ENCODE measurements at regions not wholly inside any gene's neighbourhood (a gene's known extent, or its start where the extent isn't known, plus 50 kb on each side); places are given as distances from the start of the nearest gene placed in this dataset.

- Histone ChIP-seq H3K27me3 (ENCODE audit: control insufficient read depth in 4 of 4, insufficient read depth in 4 of 4, low read length in 3 of 4) (no peaks in the 10 kb centered on the region), H3K36me3 (ENCODE audit: control insufficient read depth in 4 of 4, insufficient read depth in 3 of 4, low read depth in 1 of 4, low read length in 3 of 4) (no peaks in the 10 kb centered on the region), H3K27ac (ENCODE audit: low read depth in 1 of 2, low read length in 2 of 2) (no peak overlapping the region), H3K4me1 (ENCODE audit: control insufficient read depth in 4 of 4, insufficient read depth in 4 of 4, low read length in 3 of 4) (no peaks in the 10 kb centered on the region), H3K4me3 (ENCODE audit: low read depth in 1 of 3, low read length in 3 of 3) (no peak overlapping the region), H3K9me3 (ENCODE audit: control insufficient read depth in 4 of 4, low read length in 3 of 4) (no peaks in the 10 kb centered on the region), H3K9ac (ENCODE audit: low read depth in 1 of 2, low read length in 2 of 2) (no peak overlapping the region)
- WGBS = 57% methylated on average over 3 of the region's 3 CpGs
- DNase-seq (ENCODE audit: low spot score) = no peak
- TF ChIP-seq HNF4A (conservative IDR thresholded peaks at IDR 0.05) = no peak
- no peak for TF ChIP-seq ZBTB33 (IDR thresholded peaks at IDR 0.05)
- no peak for TF ChIP-seq YY1 (IDR thresholded peaks at IDR 0.05)
- no peak for TF ChIP-seq SP1 (IDR thresholded peaks at IDR 0.05)
- no peak for TF ChIP-seq NR2F2 (IDR thresholded peaks at IDR 0.05)
- no peak for TF ChIP-seq RAD21 (IDR thresholded peaks at IDR 0.05)
Measured at GRCh38 chr14:87217023-87217422, 776.0 kb downstream of the GALC start.

GRCh38 chr14:87214558-87214957 lies 778.4 kb downstream of the GALC start:
- TF ChIP-seq RAD21 (IDR thresholded peaks at IDR 0.05) (no peak), FOXA2 (IDR thresholded peaks at IDR 0.05) (no peak), JUND (IDR thresholded peaks at IDR 0.05) (no peak), YY1 (IDR thresholded peaks at IDR 0.05) (no peak), HNF4G (IDR thresholded peaks at IDR 0.05) (no peak), TAF1 (conservative IDR thresholded peaks at IDR 0.05) (no peak), ZBTB33 (IDR thresholded peaks at IDR 0.05) (no peak), RXRA (IDR thresholded peaks at IDR 0.05) (no peak), EGR1 (IDR thresholded peaks at IDR 0.05; ENCODE audit: low read depth in 2 of 2) (no peak), NR2F2 (IDR thresholded peaks at IDR 0.05) (no peak), FOXA1 (IDR thresholded peaks at IDR 0.05) (no peak), REST (IDR thresholded peaks at IDR 0.05) (no peak), GABPA (IDR thresholded peaks at IDR 0.05 in 1 of 2, conservative IDR thresholded peaks at IDR 0.05 in 1 of 2) (no peak)
- Histone ChIP-seq H3K4me3 (ENCODE audit: low read depth in 1 of 3, low read length in 3 of 3) (no peak overlapping the region), H3K27me3 (ENCODE audit: control insufficient read depth in 4 of 4, insufficient read depth in 4 of 4, low read length in 3 of 4) (no peaks in the 10 kb centered on the region), H3K4me1 (ENCODE audit: control insufficient read depth in 4 of 4, insufficient read depth in 4 of 4, low read length in 3 of 4) (no peaks in the 10 kb centered on the region), H3K9me3 (ENCODE audit: control insufficient read depth in 4 of 4, low read length in 3 of 4) (no peaks in the 10 kb centered on the region), H3K9ac (ENCODE audit: low read depth in 1 of 2, low read length in 2 of 2) (no peak overlapping the region), H3K36me3 (ENCODE audit: control insufficient read depth in 4 of 4, insufficient read depth in 3 of 4, low read depth in 1 of 4, low read length in 3 of 4) (no peaks in the 10 kb centered on the region), H3K27ac (ENCODE audit: low read depth in 1 of 2, low read length in 2 of 2) (no peak overlapping the region)
- 82% methylated on average over 1 of the region's 1 CpG for WGBS
- DNase-seq (ENCODE audit: low spot score) = no peak
